Head of caudate nucleus (tissue), 42 donors: ENCODE measurements at regions not wholly inside any gene's neighbourhood (a gene's known extent, or its start where the extent isn't known, plus 50 kb on each side); places are given as distances from the start of the nearest gene placed in this dataset.
A peak's percentile ranks its signal among the peaks of the same experiment; 100 is the strongest.
"Not testable (repeated sequence)": the region's sequence is repeated elsewhere in the genome, so short reads cannot be mapped to it uniquely, and the experiment has no call there.

Experiments
- DNase-seq, 42 donors: peaks; one replicate each; pipeline versions ENCODE4 v3.0.0 to v3.0.0-alpha.2; 2020 to 2021; ENCODE audit warnings: mixed read lengths in 7 of 42
- intact Hi-C: fragments of 100-400 bp; cut with DNase I; formaldehyde crosslinking; loops from one replicate; pipeline ENCODE4 v1.15.0; 2022

DNA sequence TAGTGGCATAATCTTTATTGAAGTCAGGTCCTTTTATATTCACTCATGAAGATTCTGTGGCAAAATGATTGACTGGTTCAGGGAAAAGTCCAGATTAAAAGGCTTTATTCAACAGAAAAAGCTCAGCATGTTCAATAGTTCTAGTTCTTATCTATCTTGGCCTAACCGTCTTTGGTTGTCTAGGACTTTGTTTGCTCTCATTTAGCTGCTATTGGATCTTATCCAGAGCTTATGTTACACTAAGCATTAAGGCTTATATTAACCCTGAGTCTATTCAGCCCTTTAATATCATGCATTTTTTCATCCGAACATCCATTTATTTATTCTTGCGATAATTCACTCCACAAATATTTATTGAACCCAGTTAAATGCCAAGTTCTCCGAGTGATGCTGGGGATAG lies 601.0 kb upstream of the SGO1 start:
- intact Hi-C loops = no loop called here
- DNase-seq = no peak

DNA sequence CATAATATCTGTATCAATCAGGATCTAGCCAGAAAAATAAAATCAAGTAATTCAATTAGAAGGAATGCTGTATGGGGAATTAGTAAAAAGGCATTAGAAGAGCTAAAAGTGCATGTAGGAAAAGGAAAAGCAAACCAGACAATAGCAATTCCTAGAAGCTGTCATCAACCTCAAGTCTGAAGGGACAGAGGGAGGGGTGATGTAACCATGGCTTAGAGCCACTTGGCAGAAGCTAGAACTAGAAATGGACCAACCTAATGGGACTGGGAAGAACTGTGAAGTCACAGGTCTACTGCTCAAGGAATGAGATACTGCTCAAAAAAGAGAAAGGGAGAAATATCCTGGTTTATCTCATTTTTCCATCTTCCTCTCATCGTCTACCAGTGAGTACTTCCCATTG lies 590.7 kb upstream of the SGO1 start:
- no peak for DNase-seq
- intact Hi-C loops = no loop called here

DNA sequence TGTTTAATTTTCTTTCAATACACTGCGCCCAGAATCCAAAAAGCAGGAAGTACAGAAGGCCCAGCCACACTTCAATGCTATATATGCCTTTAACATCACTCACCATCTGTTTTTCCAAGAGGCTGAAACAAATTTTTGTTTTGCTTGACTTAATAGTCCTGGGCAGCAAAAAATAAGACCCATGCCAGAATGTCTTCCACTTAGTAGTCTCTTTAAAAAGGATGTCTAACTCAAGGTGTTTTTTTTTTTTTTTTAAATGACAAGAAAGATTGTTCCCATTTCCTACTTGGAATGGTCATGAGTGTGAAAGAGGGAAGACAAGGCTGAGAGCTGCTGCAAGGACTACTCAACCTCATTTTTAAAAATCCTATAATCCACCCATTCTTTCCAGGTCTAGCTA lies 590.3 kb upstream of the SGO1 start:
- intact Hi-C loops = no loop called here
- no peak for DNase-seq

DNA sequence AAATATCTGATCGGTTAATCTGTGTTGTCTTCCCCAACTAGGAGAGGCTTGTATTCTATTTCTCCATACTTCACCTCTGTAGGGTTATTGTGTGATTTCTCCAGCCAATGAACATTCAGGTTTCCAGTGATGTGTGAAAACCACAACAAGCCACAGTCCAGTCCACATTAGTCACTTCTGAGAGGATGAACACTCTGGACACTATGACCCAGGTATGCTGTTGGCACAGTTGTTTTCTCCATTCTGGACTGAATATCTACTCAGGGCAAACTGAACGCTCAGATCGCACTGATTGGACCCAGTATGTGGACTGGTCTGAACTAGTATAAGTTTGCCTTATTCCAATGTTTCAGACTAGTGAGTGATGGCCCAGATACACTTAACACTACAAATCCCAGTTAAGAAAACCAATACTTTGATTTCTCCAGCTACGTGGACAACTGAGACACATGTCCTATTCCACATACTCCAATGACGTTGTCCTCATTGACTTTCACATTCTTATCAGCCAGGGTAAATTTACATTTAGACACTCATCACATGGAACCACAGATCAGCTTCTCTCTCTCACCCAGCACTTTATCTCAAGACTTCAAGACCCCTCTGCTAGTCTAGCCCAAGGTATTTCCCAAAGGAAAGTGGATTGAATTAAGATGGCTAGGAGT lies 587.4 kb upstream of the SGO1 start:
- intact Hi-C loops = no loop called here
- DNase-seq = no peak

DNA sequence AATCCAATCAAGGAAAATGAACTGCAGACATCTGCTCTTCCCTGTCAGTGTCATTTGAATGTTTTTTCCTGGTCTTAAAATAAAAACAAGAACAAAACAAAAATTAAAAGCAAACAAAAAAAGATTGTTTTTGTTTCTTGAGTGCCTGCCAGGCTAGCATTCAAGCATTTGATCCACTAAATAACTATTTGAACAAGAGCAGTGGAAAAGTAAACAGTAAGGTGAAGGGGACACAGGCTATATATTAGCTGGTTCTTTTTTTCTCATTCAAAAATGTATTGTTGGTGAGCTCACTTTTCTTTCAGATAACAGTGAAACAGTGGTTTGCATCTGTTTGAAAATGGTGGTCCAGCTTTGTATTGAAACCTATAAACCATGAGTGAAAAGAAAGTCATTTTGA lies 586.9 kb upstream of the SGO1 start:
- intact Hi-C loops = no loop called here
- no peak for DNase-seq

DNA sequence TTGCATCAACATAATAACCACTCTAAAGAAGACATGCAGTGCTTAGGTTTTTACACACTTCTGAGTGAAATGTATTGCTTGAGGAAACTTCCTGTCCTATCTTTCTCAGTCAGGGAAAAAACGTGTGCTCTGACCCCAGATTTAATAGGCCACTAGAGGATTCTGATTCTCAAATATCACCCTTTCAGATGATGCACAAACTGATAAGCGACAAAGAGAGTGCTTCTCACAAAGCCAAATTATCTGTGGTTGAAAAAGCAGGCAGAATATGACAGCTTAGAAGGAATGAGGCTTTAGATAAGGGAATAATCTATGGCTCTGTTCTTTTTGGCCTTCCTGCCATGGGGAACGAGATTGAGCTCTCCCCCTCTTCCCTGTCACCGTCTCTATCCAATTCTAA lies 583.4 kb upstream of the SGO1 start:
- intact Hi-C loops = no loop called here
- no peak for DNase-seq

DNA sequence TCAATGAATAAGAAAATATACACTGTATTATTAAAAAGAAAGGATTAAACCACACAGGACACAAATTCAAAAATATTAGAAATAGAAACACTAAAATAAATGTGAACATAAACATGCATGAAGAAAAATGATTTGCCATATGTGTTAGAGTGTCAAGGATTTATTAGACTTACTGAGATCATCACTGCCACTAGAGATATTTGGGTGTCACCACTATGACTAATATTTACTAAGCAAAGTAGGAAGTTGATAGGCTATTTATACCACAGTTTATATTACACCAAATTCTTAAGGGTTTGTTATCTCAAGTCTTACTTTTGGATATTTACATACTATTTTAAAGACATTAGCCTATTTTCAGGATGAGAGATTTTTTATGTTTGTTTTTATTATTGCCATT lies 575.0 kb upstream of the SGO1 start:
- intact Hi-C loops = no loop called here
- DNase-seq = no peak

DNA sequence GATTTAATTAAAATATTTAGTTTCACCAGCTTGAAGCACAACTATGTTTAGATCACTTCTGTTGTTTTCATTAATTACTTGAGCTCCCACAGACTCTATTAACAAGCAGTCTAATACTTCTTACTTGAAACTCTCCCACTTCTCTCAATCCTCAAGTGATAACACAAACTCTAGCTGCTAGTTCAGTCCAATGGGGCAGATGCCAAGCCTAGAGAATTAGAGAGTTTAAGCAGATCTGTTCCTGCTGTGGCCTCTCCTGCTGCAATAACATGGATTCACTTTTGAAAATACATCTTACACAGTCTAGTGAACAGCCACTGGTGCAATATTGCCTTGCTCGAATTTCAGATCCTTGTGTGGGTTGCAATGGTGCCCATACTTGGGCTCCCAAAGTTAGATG lies 566.4 kb upstream of the SGO1 start:
- no peak for DNase-seq
- intact Hi-C loops = no loop called here

DNA sequence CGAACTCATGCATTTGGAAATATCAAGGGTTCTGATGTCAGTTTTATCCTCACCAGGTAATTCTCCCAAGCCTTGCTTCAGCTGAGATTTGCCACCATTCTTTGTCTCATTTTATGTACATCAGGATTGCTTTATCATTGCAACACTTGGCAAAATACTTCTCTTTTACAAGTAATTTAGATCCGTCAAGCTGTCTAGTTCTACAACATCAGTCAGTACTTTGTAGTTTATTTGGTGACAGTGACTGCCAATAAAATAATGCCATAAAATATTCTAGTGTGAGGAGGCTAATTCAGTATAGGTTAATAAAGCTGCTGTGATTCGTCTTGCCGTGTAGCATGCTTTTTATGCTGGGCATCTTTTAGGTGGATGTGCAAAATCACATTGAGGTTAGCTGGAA lies 565.3 kb upstream of the SGO1 start:
- DNase-seq = no peak
- intact Hi-C loops = no loop called here

DNA sequence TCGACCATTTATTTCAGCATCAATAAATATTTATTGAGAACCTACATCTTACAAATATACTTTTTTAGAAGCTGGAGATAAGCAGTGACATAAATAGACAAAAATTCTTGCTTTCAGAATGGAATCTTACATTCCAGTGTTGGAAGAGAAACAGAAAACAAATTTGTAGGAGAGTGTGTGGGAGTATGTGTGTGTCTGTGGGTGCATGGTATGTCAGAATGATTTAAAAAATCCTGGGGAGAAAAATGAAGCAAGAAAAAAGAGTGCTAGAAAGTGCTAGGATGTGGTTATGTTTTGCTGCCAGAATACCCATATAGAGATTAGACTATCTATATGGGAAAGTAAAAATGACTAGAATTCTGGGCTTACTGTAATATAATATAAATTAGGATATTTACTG lies 561.7 kb upstream of the SGO1 start:
- intact Hi-C loops = no loop called here
- DNase-seq = no peak

DNA sequence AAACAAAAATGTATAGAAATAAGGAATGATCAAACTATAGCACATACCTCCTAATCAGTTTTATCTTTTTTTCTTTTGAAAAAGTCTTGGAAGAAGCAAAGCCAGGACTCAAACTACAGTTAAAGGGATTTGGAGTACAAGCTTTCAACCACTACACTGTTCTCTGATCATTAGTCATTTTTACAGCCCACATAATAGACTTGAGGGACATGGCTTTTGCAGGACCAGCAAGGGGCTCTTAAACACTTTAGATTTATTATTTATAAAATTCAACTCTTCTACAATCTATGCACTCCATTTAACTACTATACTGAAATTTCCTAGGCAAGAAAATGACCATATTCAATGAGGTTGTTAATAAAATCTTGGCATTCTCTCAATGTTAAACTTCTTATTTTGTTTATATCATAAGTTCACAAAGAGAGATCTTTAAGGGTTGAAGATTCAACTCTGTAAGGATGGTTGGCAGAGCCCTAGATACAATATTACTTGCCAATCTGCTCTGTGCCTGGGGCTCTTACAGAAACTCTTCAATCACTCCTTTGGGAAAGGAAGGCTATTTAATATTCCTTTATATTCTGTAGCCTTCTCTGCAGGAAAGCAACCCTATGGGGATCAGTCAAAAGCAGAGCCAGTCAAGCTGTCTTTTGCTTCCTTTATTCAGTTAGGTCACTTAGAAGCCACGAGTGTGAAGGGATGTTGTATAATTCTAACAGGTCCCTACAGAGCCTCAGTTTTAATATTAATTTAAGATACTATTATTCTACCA lies 557.7 kb upstream of the SGO1 start:
- intact Hi-C loops = no loop called here
- DNase-seq = no peak

DNA sequence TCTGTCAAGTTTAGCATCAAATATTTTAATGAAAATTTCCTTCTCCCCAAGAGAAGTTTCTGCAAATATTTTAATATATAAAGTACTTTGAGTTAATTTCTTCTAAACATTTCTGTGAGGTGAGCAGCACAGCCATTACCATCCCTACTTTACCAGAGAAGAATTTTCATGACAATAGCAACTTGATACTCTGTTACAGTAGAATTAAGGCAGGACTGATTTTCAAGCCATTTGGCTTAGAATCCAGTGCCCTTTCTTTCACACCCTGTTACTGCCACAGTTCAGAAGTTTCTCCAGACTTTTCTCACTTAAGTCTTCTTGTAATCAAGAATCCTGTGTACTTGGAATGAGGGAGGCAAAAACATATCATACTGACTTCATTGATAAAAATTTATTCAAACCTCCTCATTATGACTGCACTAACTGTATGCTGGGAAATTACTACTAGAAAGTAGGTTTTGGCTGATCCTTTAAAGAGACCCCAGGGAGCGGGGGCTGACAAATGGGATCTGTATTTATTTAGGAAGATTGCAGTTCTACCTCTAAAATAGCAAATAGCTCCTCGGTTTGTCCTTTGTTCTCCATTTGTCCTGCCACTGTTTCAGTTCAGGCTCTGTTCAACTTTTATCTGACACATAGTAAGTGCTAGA lies 557.0 kb upstream of the SGO1 start:
- intact Hi-C loops = no loop called here
- DNase-seq = no peak

DNA sequence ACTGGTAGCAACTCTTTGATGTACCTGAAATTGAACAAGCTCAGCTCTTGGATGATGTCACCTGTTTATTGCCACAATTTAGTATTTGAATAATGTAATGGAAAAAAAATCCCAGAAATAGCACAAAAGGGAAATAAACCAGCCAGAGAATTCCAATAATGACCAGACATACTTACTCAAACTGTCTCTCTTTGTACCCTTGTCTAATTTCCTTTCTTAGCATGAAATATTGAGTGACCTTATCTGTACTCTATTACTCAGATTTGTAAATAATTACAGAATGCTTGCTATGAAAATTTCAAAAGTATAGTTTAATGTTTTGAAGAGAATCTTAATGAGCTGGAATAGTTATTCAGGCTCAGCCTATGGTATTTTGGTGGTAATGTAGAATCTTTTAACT lies 555.4 kb upstream of the SGO1 start:
- DNase-seq = no peak
- intact Hi-C loops = no loop called here

DNA sequence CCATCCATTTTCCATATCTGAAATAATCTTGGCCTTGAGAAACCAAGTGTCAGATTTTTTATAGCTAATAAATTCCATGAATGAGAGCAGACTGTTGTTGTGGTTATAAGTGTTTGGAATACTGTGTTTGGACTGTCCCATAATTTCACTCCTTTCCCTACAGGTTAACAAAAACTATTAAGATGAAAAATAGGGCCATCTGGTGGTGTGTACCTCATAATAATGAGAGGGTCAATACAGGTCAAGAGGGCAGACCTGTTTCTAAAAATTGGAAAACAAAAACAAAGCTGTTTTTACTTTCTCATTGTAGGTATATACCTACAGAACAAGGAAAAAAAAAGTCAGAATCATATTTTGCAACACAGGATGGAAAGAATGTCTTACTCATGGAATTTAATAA lies 553.8 kb upstream of the SGO1 start:
- intact Hi-C loops = no loop called here
- no peak for DNase-seq

DNA sequence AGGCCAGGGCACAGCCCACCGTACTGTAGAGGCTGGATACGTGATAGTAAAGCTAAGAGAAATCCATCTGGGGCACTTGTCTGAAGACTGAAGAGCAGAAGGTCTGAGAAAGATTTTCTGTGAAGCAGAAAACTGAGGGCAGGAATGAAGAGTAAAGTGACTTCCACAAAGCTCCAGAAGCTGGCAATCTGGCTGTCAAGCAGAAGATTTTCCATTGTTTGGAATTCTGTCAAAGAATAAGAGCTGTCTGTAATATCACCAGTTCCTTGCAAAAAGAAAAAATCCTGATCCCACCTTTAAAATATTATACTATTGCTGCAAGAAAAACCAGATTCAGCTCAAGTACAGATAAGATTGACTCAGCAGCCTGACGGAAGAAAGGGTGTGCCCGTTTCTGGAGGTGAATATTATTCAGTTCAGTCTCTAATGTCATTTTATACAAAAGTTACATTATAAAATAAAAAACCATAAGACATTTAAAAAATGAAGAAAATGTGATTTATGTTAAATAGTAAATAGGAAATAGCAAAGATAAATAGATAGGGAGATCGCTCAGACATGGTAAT lies 550.4 kb upstream of the SGO1 start:
- intact Hi-C loops = no loop called here
- DNase-seq = peak in 14 of 42 donors; percentile 2 to 53 (median 18)

DNA sequence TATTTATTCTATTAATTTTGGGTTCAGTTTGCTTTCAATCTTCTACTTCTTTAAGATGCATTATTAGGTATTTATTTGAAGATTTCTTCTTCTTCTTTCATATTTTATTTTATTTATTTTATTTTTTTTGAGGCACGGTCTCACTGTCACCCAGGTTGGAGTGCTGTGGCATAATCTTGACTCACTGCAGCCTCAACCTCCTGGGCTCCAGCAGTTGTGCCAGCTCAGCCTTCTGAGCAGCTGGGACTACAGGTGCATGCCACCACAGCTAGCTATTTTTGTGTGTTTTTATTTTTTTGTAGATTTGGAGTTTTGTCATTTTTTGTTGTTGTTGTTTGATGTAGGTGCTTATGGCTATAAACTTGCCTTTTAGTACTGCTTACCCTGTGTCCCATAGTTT lies 543.2 kb upstream of the SGO1 start:
- DNase-seq = no peak
- intact Hi-C loops = no loop called here

DNA sequence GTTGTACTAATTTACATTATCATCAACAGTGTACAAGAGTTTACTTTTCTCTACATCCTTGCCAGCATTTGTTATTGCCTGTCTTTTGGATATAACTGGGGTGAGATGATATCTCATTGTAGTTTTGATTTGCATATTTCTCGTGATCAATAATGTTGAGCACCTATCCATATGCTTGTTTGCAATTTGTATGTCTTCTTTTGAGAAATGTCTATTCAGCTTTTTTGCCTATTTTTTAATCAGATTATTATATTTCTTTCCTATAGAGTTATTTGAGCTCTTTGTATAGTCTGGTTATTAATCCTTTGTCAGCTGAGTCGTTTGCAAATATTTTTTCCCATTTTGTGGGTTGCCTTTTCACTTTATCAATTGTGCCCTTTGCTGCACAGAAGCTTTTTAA lies 540.8 kb upstream of the SGO1 start:
- intact Hi-C loops = no loop called here
- no peak for DNase-seq

DNA sequence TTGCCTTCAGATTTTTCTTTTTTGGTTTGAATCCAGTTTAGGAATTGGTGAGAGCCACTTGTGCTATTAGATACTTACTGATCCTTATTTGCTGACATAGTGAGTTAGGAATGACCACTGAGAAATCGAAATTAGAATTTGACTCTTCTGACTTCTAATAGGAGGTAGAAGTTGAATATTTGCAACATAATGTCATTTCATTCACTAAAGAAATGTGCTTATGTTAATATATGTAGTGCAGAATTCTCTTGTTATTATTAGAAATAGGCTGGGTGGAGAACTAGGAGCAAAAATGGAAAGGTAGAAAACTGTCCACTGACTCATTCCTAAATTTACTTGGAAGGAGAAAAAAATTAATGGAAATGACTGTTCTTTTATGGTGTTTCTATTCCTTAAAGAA lies 538.2 kb upstream of the SGO1 start:
- DNase-seq = no peak
- intact Hi-C loops = no loop called here

DNA sequence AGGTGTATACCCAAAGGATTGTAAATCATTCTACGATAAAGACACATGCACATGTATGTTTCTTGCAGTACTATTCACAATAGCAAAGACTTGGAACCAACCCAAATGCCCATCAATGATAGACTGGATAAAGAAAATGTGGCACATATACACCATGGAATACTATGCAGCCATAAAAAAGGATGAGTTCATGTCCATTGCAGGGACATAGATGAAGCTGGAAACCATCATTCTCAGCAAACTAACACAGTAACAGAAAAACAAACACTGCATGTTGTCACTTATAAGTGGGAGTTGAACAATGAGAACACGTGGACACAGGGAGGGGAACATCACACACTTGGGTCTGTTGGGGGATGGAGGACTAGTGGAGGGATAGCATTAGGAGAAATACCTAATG lies 530.4 kb upstream of the SGO1 start:
- DNase-seq, intact Hi-C loops: not testable (repeated sequence)

DNA sequence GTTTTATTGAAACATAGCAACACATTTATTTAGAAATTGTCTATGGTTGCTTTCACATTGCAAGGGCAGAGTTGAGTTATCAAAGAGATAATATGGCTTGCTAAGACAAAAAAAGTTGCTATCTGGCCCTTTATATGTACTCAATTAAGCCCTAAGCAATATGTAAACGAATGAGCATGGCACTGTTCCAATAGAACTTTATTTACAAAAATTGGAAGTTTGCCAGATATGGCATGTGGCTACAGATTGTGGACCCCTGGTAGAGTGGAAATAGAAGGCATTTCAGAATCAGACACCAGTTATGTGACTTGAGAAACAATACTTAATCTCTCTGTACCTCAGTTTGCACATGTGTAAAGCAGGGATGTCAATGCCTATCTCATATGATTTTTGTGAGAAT lies 515.6 kb upstream of the SGO1 start:
- no peak for DNase-seq
- intact Hi-C loops = no loop called here
